CD14-positive monocyte (primary cell): ENCODE measurements at regions not wholly inside any gene's neighbourhood (a gene's known extent, or its start where the extent isn't known, plus 50 kb on each side); places are given as distances from the start of the nearest gene placed in this dataset.

Experiments
- DNase-seq, 3 donors: peaks; one replicate each; pipeline ENCODE4 v3.0.0-alpha.2; 2011 to 2022
- H2AFZ ChIP-seq: 2 replicates; pipeline ENCODE4 v1.6.0; 2012; ENCODE audit warnings: mild to moderate bottlenecking, low read depth, low read length, inconsistent platforms; ENCODE audit not compliant: insufficient read depth, poor library complexity, severe bottlenecking
- H3K27ac ChIP-seq, 2 donors: 1 replicate in 1 of 2; 2 replicates in 1 of 2; pipeline ENCODE4 v1.5.1; 2012 to 2013; ENCODE audit warnings: low read length in 2 of 2, control low read depth in 1 of 2, inconsistent platforms in 1 of 2, low read depth in 1 of 2, mild to moderate bottlenecking in 1 of 2
- H3K27me3 ChIP-seq, 2 donors: one replicate each; pipeline versions ENCODE4 v1.6.0 to v1.6.1; 2011 to 2013; ENCODE audit warnings: low read length in 2 of 2; ENCODE audit not compliant: control insufficient read depth in 2 of 2, insufficient read depth in 2 of 2
- H3K36me3 ChIP-seq, 2 donors: replicated peaks in 1 of 2; 1 replicate in 1 of 2; 2 replicates in 1 of 2; pipeline versions ENCODE4 v1.5.1 to v1.6.1; 2012 to 2013; ENCODE audit warnings: low read length in 2 of 2, control low read depth in 1 of 2, inconsistent platforms in 1 of 2, mild to moderate bottlenecking in 1 of 2; ENCODE audit not compliant: insufficient read depth in 2 of 2, control insufficient read depth in 1 of 2
- H3K4me1 ChIP-seq, 2 donors: 1 replicate in 1 of 2; 2 replicates in 1 of 2; pipeline versions ENCODE4 v1.5.1 to v1.6.1; 2012 to 2013; ENCODE audit warnings: low read length in 2 of 2, control low read depth in 1 of 2, inconsistent platforms in 1 of 2, mild to moderate bottlenecking in 1 of 2, moderate library complexity in 1 of 2; ENCODE audit not compliant: insufficient read depth in 2 of 2, control insufficient read depth in 1 of 2
- H3K4me2 ChIP-seq: replicated peaks from 2 replicates; pipeline ENCODE3; 2012; ENCODE audit warnings: low read length, moderate library complexity, mild to moderate bottlenecking; ENCODE audit not compliant: poor library complexity, severe bottlenecking; ENCODE audit errors: extremely low read depth
- H3K4me3 ChIP-seq, 3 experiments: fragments of 200-600 bp in 1 of 3; sonication (generic) in 1 of 3; replicated peaks in 1 of 3; 1 replicate in 2 of 3; 2 replicates in 1 of 3; pipeline ENCODE4 v1.5.1; 2011 to 2013; ENCODE audit warnings: low read length in 3 of 3, mild to moderate bottlenecking in 3 of 3, control low read depth in 2 of 3, low read depth in 2 of 3, inconsistent platforms in 1 of 3, moderate library complexity in 1 of 3
- H3K79me2 ChIP-seq: 2 replicates; pipeline ENCODE4 v1.6.0; 2012; ENCODE audit warnings: mild to moderate bottlenecking, control low read depth, inconsistent platforms, low read length, moderate library complexity; ENCODE audit not compliant: insufficient read depth
- H3K9ac ChIP-seq: 2 replicates; pipeline ENCODE4 v1.6.0; 2017; ENCODE audit warnings: low read length, mild to moderate bottlenecking; ENCODE audit not compliant: insufficient read depth, poor library complexity, severe bottlenecking
- H3K9me3 ChIP-seq, 2 donors: replicated peaks in 1 of 2; 1 replicate in 1 of 2; 2 replicates in 1 of 2; pipeline versions ENCODE4 v1.5.1 to v1.6.1; 2012 to 2013; ENCODE audit warnings: low read length in 2 of 2, control low read depth in 1 of 2; ENCODE audit not compliant: control insufficient read depth in 1 of 2, insufficient read depth in 1 of 2
- H4K20me1 ChIP-seq: 2 replicates; pipeline ENCODE4 v1.6.0; 2012; ENCODE audit warnings: mild to moderate bottlenecking, low read length, control low read depth, moderate library complexity; ENCODE audit not compliant: insufficient read depth
- H3K27ac Mint-ChIP-seq, 7 donors: one replicate each; pipeline ENCODE4 v1.8.0; 2020; ENCODE audit warnings: mild to moderate bottlenecking in 7 of 7, mixed read lengths in 7 of 7, moderate library complexity in 6 of 7, inconsistent platforms in 2 of 7
- H3K27me3 Mint-ChIP-seq, 3 donors: one replicate each; pipeline ENCODE4 v1.8.0; 2021 to 2022; ENCODE audit warnings: low read depth in 3 of 3, mild to moderate bottlenecking in 3 of 3, mixed read lengths in 3 of 3, moderate library complexity in 3 of 3, inconsistent platforms in 1 of 3
- H3K36me3 Mint-ChIP-seq, 2 donors: one replicate each; pipeline ENCODE4 v1.8.0; 2020; ENCODE audit warnings: mixed read lengths in 2 of 2, inconsistent platforms in 1 of 2, mild to moderate bottlenecking in 1 of 2
- H3K4me1 Mint-ChIP-seq: one replicate; pipeline ENCODE4 v1.8.0; 2020; ENCODE audit warnings: mild to moderate bottlenecking, mixed read lengths
- H3K4me3 Mint-ChIP-seq, 2 donors: one replicate each; pipeline ENCODE4 v1.8.0; 2020; ENCODE audit warnings: mild to moderate bottlenecking in 2 of 2, mixed read lengths in 2 of 2, moderate library complexity in 1 of 2
- H3K9me3 Mint-ChIP-seq, 7 donors: one replicate each; pipeline ENCODE4 v1.8.0; 2020 to 2022; ENCODE audit warnings: mixed read lengths in 7 of 7, mild to moderate bottlenecking in 6 of 7, moderate library complexity in 6 of 7, inconsistent platforms in 2 of 7
- WGBS: methylation state at CpG from one replicate; pipeline ENCODE4 v1.1.5; 2013; ENCODE audit warnings: missing lambda C conversion rate; ENCODE audit not compliant: insufficient coverage; 5-methylcytosine and 5-hydroxymethylcytosine counted together
- intact Hi-C, 2 donors: fragments of 100-400 bp; cut with micrococcal nuclease; formaldehyde crosslinking; loops; one replicate each; pipeline versions ENCODE4 v1.15.0 to v1.15.1; 2023
- TF ChIP-seq, protein P1 (sequence below): fragments of 200-600 bp; IDR thresholded peaks from one replicate; pipeline ENCODE4 v1.8.0; 2022; ENCODE audit warnings: antibody characterized with exemption, mild to moderate bottlenecking

DNA sequence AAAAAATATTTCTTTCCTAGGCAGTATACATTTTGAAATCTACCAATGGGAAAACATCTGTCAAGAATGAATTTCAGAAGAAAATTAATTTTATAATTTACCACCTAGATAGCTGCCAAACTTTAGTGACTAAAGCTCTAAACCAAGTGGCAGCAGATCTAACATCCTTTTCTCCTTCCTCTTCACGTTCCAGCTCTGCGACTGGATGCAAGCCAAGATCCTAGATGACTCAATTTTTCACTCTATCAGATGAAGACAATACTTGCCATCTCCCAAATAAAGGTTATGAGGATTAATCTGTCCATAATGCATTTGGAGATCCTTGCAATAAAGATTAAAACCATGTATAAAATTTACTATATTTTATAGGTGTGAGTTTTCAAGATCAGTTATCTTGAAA is 66.7 kb upstream of the MIR17HG start:
- no peak overlapping the region for H2AFZ ChIP-seq
- H3K9me3 ChIP-seq = no peaks in the 10 kb centered on the region
- 0% methylated on average over 2 of the region's 2 CpGs for WGBS
- no peak overlapping the region for H3K4me2 ChIP-seq
- no peak overlapping the region for H3K4me3 ChIP-seq
- Mint-ChIP-seq H3K36me3 (no peaks in the 10 kb centered on the region), H3K4me1 (peaks cover 21% of the 10 kb centered on the region), H3K27me3 (peaks cover 0 to 3% (median 0%) of the 10 kb centered on the region in 3 donors), H3K4me3 (no peak overlapping the region), H3K27ac (no peak overlapping the region), H3K9me3 (peaks cover 0 to 5% (median 2%) of the 10 kb centered on the region in 7 donors)
- no peaks in the 10 kb centered on the region for H3K79me2 ChIP-seq
- intact Hi-C loops = no loop called here
- H3K4me1 ChIP-seq = peaks cover 3 to 11% of the 10 kb centered on the region in 2 donors
- H3K27ac ChIP-seq = no peak overlapping the region
- H4K20me1 ChIP-seq = no peaks in the 10 kb centered on the region
- H3K27me3 ChIP-seq = no peaks in the 10 kb centered on the region
- H3K9ac ChIP-seq = no peak overlapping the region
- TF ChIP-seq, protein P1, sequence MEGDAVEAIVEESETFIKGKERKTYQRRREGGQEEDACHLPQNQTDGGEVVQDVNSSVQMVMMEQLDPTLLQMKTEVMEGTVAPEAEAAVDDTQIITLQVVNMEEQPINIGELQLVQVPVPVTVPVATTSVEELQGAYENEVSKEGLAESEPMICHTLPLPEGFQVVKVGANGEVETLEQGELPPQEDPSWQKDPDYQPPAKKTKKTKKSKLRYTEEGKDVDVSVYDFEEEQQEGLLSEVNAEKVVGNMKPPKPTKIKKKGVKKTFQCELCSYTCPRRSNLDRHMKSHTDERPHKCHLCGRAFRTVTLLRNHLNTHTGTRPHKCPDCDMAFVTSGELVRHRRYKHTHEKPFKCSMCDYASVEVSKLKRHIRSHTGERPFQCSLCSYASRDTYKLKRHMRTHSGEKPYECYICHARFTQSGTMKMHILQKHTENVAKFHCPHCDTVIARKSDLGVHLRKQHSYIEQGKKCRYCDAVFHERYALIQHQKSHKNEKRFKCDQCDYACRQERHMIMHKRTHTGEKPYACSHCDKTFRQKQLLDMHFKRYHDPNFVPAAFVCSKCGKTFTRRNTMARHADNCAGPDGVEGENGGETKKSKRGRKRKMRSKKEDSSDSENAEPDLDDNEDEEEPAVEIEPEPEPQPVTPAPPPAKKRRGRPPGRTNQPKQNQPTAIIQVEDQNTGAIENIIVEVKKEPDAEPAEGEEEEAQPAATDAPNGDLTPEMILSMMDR = no peak
- no peak for DNase-seq
- no peaks in the 10 kb centered on the region for H3K36me3 ChIP-seq

GRCh38 chr13:91284335-91284734 is 63.2 kb upstream of the MIR17HG start:
- Histone ChIP-seq H3K27ac (no peak overlapping the region), H3K9me3 (no peaks in the 10 kb centered on the region), H4K20me1 (no peaks in the 10 kb centered on the region), H3K4me2 (no peak overlapping the region), H3K36me3 (no peaks in the 10 kb centered on the region), H2AFZ (no peak overlapping the region), H3K9ac (no peak overlapping the region), H3K4me1 (peaks cover under 1 to 3% of the 10 kb centered on the region in 2 donors), H3K79me2 (no peaks in the 10 kb centered on the region), H3K27me3 (no peaks in the 10 kb centered on the region), H3K4me3 (no peak overlapping the region)
- DNase-seq = no peak
- Mint-ChIP-seq H3K4me1 (peaks cover 12% of the 10 kb centered on the region), H3K9me3 (peaks cover 0 to 4% (median 0%) of the 10 kb centered on the region in 7 donors), H3K4me3 (no peak overlapping the region), H3K36me3 (no peaks in the 10 kb centered on the region), H3K27ac (no peak overlapping the region), H3K27me3 (peaks cover 0 to 5% (median 0%) of the 10 kb centered on the region in 3 donors)
- 94% methylated on average over 5 of the region's 10 CpGs for WGBS
- intact Hi-C loops = no loop called here
- TF ChIP-seq, protein P1 = no peak
